Heart left ventricle (tissue), 13 donors: ENCODE measurements at regions not wholly inside any gene's neighbourhood (a gene's known extent, or its start where the extent isn't known, plus 50 kb on each side); places are given as distances from the start of the nearest gene placed in this dataset.
"Not testable (repeated sequence)": the region's sequence is repeated elsewhere in the genome, so short reads cannot be mapped to it uniquely, and the experiment has no call there.

Experiments used
- POLR2A ChIP-seq, 2 donors: fragments of 450-650 bp; IDR thresholded peaks; one replicate each; pipeline ENCODE4 v1.6.1; 2017; ENCODE audit warnings: antibody characterized with exemption in 2 of 2, mild to moderate bottlenecking in 2 of 2, moderate library complexity in 2 of 2
- TF ChIP-seq, protein P1 (sequence below), 12 donors: fragments of 200-600 bp; sonication (generic) in 4 of 12; IDR thresholded peaks; one replicate each; pipeline versions ENCODE4 v1.5.0 to v1.8.0; 2018 to 2022; ENCODE audit warnings: antibody characterized with exemption in 12 of 12, mild to moderate bottlenecking in 5 of 12
- donor health status: ischemic (EF 13 %, LVEDD 7.1; RV severe dilation, severe dysfunction).
- donor health status: DM: no; HTN: yes; CAD: no.
- donor health status: DM: no; HTN: no; CAD: no.
- donor health status: ischemic (EF 25% LVEDD 6.9; RV normal size, moderate dysfunction).
- donor health status: ischemic (EF 25% LVEDD 5.7; RV mildly dilated, moderate dysfunction).
- donor health status: ischemic (EF 35%, LVEDD 5.7; RV mildly dilated, moderate dysfunction).
- donor health status: nonischemic (EF 11% LVEDD 7.7; RV severe dilation, severe dysfunction).
- donor health status: DM: yes; HTN: yes; CAD: no.
- donor health status: PGD.
- donor health status: ischemic (EF 29% LVEDD 5.4; RV normal size, mild dysfunction).
- donor health status: nonischemic (EF 23%, LVEDD 6.1; RV moderate dilation, normal function).

GRCh38 chr12:84154439-84154990 lies 758.1 kb downstream of the SLC6A15 start:
- not testable (repeated sequence) for TF ChIP-seq POLR2A (IDR thresholded peaks at IDR 0.05)
- TF ChIP-seq, protein P1, sequence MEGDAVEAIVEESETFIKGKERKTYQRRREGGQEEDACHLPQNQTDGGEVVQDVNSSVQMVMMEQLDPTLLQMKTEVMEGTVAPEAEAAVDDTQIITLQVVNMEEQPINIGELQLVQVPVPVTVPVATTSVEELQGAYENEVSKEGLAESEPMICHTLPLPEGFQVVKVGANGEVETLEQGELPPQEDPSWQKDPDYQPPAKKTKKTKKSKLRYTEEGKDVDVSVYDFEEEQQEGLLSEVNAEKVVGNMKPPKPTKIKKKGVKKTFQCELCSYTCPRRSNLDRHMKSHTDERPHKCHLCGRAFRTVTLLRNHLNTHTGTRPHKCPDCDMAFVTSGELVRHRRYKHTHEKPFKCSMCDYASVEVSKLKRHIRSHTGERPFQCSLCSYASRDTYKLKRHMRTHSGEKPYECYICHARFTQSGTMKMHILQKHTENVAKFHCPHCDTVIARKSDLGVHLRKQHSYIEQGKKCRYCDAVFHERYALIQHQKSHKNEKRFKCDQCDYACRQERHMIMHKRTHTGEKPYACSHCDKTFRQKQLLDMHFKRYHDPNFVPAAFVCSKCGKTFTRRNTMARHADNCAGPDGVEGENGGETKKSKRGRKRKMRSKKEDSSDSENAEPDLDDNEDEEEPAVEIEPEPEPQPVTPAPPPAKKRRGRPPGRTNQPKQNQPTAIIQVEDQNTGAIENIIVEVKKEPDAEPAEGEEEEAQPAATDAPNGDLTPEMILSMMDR (IDR thresholded peaks at IDR 0.05), result not testable (repeated sequence)
